ENCODE measurements at regions not wholly inside any gene's neighbourhood (a gene's known extent, or its start where the extent isn't known, plus 50 kb on each side); places are given as distances from the start of the nearest gene placed in this dataset.
"Not testable (repeated sequence)": the region's sequence is repeated elsewhere in the genome, so short reads cannot be mapped to it uniquely, and the experiment has no call there.

DNA sequence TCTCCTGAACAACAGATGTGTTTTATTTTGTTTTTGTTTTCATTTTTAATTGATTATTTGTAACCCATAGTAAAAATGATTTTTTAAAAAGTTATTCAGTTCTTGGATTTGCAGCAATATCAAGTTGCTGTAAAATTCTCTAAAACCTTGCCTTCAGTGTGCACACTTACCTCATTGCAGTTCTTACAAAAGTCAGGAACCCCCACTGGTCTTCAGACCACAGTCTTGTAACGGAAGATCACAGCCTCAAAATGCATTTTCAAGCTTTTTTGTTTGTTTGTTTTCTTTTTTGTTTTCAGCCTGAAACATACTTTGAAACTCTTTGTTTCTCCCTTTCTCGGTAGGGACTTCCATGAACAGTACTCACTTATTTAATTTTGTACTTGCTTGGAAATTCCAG is 1012.8 kb upstream of the GYPC start:
- no peak overlapping the region for H3K4me3 ChIP-seq (ENCODE audit: low read depth, low read length)
- TF ChIP-seq, protein P1, sequence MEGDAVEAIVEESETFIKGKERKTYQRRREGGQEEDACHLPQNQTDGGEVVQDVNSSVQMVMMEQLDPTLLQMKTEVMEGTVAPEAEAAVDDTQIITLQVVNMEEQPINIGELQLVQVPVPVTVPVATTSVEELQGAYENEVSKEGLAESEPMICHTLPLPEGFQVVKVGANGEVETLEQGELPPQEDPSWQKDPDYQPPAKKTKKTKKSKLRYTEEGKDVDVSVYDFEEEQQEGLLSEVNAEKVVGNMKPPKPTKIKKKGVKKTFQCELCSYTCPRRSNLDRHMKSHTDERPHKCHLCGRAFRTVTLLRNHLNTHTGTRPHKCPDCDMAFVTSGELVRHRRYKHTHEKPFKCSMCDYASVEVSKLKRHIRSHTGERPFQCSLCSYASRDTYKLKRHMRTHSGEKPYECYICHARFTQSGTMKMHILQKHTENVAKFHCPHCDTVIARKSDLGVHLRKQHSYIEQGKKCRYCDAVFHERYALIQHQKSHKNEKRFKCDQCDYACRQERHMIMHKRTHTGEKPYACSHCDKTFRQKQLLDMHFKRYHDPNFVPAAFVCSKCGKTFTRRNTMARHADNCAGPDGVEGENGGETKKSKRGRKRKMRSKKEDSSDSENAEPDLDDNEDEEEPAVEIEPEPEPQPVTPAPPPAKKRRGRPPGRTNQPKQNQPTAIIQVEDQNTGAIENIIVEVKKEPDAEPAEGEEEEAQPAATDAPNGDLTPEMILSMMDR (IDR thresholded peaks at IDR 0.05; ENCODE audit: borderline replicate concordance, insufficient read depth, low read depth, low read length), result no peak

DNA sequence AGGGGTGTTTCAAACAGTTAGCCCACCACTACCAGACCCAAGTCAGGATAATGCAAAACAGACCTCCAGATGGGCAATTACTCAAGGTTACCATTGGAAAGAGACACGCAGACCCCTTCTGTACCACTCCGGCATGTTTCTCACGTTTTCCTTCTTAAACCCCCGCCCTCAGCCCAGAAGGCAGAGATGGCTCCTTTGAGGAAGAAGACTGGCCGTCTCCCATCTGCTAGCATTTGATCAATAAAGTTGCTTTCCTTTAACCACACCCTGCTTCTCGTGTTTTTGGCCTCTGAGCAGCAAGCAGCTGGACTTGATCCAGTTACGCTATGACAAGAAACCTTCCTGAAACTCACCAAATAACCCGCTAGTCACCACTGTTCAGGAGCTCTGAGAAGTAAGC is 1012.4 kb upstream of the GYPC start:
- H3K4me3 ChIP-seq (ENCODE audit: low read depth, low read length), result no peak overlapping the region

DNA sequence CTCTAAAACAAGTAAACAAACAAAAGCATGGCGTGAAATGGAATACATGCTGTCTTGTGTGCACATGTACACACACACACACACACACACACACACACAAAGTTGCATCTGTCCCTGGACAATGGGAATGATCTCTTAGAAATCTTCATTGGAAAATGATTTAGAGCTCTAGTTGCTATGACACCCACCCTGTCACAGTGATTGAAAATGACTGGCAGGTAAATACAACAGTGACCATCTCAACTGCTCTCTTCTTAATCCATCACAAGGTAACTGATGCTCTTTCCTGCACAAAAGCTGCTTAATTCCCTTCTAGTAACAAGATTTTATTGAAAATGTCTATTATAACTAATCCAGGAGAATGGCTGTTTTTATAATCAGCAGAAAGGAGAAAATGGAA is 1011.7 kb upstream of the GYPC start:
- TF ChIP-seq, protein P1 (IDR thresholded peaks at IDR 0.05; ENCODE audit: borderline replicate concordance, insufficient read depth, low read depth, low read length), result no peak
- H3K4me3 ChIP-seq (ENCODE audit: low read depth, low read length), result no peak overlapping the region

More for the DNA sequence above, 1012.4 kb upstream of the GYPC start:
- TF ChIP-seq, protein P1 (IDR thresholded peaks at IDR 0.05; ENCODE audit: borderline replicate concordance, insufficient read depth, low read depth, low read length), result no peak

DNA sequence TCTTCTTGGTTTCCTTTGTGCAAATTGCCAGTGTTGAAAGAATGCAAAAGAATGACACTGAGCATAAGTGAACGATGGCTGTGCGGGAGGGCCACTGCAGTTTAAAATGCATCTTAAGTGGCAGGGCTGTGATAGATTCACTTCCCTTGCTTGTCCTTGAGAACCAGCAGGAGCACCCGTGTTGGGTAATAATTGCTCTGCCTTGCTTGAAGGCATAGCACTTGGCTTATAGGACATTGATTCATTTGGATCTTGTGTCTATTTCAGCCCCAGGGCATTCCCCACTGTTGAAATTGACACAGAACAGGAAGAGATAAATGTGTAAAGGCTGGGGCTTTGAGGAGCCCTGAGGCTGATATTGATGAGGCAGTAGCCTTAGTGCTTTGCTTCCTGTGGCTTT is 1003.7 kb upstream of the GYPC start:
- TF ChIP-seq, protein P1 (IDR thresholded peaks at IDR 0.05; ENCODE audit: borderline replicate concordance, insufficient read depth, low read depth, low read length), result no peak
- H3K4me3 ChIP-seq (ENCODE audit: low read depth, low read length), result no peak overlapping the region

DNA sequence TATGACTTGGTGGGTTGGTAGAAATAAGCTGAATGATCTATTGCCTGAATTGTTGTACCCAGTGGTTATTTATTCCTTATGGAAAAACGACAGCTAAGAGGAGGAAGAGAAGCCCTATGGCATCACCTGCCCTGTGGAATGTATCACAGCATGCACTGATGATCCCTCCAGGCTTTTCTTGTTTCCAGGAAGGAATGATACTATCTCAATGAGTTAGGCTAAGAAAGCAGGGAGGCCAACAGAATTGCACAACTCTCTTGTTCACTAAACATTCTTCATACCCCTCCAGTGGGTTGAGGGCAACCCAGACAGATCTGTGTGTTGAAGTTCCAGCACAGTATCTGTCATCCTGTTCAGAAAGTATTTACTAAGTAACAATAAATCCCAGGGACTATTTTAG is 1001.7 kb upstream of the GYPC start:
- H3K4me3 ChIP-seq (ENCODE audit: low read depth, low read length), result no peak overlapping the region
- TF ChIP-seq, protein P1 (IDR thresholded peaks at IDR 0.05; ENCODE audit: borderline replicate concordance, insufficient read depth, low read depth, low read length), result no peak

DNA sequence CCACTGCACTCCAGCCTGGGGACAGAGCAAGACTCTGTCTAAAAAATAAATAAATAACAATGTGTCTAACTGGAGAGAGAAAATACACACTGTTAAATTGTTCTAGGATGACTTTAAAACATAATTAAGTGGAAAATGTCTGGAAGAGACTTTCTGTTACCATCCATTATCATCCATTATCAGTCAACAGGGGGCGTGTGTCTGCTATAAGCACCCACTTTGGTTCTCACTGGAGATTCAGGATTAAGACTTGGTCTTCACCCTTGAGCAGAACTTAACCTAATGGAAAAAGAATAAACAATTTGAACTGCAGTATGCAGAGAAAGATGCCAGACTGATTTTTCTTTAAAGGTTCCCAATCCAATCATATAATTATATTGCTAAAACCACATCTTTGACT is 999.8 kb upstream of the GYPC start:
- TF ChIP-seq, protein P1 (IDR thresholded peaks at IDR 0.05; ENCODE audit: borderline replicate concordance, insufficient read depth, low read depth, low read length), result no peak
- H3K4me3 ChIP-seq (ENCODE audit: low read depth, low read length), result no peak overlapping the region

DNA sequence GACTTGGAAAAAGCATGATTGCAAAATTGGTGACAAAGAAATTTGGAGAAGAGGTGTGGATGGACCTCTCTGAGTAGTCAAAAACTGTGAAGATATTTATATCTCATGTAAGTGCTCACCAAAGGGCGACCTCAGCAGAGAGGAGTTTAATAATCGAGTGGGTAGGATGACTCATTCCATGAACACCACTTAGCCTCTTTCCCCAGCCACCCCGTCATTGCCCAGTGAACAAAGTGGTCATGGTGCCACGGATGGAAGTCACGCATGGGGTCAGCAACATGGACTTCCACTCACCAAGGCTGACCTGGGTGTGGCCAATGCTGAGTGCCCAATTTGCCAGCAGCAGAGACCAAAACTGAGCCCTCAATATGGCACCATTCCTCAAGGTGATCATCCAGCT is 997.4 kb upstream of the GYPC start:
- TF ChIP-seq, protein P1 (IDR thresholded peaks at IDR 0.05; ENCODE audit: borderline replicate concordance, insufficient read depth, low read depth, low read length), result no peak
- H3K4me3 ChIP-seq (ENCODE audit: low read depth, low read length), result no peak overlapping the region

DNA sequence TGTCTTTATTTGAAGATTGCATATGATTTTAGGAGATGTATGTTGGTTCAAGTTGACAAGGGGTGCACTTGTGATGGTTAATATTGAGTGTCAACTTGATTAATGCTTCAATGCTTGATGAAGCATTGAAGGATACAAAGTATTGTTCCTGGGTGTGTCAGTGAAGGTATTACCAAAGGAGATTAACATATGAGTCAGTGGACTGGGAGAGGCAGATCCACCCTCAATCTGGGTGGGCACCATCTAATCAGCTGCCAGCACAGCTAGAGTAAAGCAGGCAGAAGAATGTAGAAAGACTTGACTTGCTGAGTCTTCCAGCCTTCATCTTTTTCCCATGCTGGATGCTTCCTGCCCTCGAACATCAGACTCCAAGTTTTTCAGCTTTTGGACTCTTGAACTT is 995.6 kb upstream of the GYPC start:
- not testable (repeated sequence) for H3K4me3 ChIP-seq (ENCODE audit: low read depth, low read length)
